Activated CD8-positive, alpha-beta T cell treated with anti-CD3 and anti-CD28 coated beads for 36 hours (primary cell): ENCODE measurements at regions not wholly inside any gene's neighbourhood (a gene's known extent, or its start where the extent isn't known, plus 50 kb on each side); places are given as distances from the start of the nearest gene placed in this dataset.

Source experiments
- ATAC-seq: fragments of 200-7000 bp; cut with Tn5 transposase; one replicate; pipeline ENCODE4 v1.10.0; 2021; ENCODE audit warnings: mild to moderate bottlenecking, moderate library complexity
- CTCF ChIA-PET: fragments of 350-600 bp; sonication (Branson Sonifier 250); formaldehyde crosslinking; loops from one replicate; lab custom pipeline; 2021; ENCODE audit warnings: antibody characterized with exemption; lab: Charles Lee
- POLR2A ChIA-PET: fragments of 350-600 bp; sonication (Branson Sonifier 250); formaldehyde crosslinking; loops from one replicate; lab custom pipeline; 2021; ENCODE audit warnings: antibody characterized with exemption; lab: Charles Lee
- DNase-seq: peaks from one replicate; pipeline ENCODE4 v3.0.0-alpha.2; 2020
- H3K27ac Mint-ChIP-seq: one replicate; pipeline ENCODE4 v1.8.0; 2021; ENCODE audit warnings: mild to moderate bottlenecking, mixed read lengths
- H3K27me3 Mint-ChIP-seq: one replicate; pipeline ENCODE4 v1.8.0; 2021; ENCODE audit warnings: mixed read lengths
- H3K36me3 Mint-ChIP-seq: one replicate; pipeline ENCODE4 v1.8.0; 2021; ENCODE audit warnings: low read depth, mixed read lengths
- H3K4me1 Mint-ChIP-seq: one replicate; pipeline ENCODE4 v1.8.0; 2021; ENCODE audit warnings: low read depth, mixed read lengths
- H3K4me3 Mint-ChIP-seq: one replicate; pipeline ENCODE4 v1.8.0; 2021; ENCODE audit warnings: mild to moderate bottlenecking, moderate library complexity, mixed read lengths
- H3K9me3 Mint-ChIP-seq: one replicate; pipeline ENCODE4 v1.8.0; 2021; ENCODE audit warnings: mixed read lengths
- intact Hi-C: fragments of 100-400 bp; cut with micrococcal nuclease; formaldehyde crosslinking; loops from one replicate; pipeline ENCODE4 v1.10.0; 2022
- TF ChIP-seq, protein P1 (sequence below): fragments of 200-600 bp; IDR thresholded peaks from one replicate; pipeline ENCODE4 v1.8.0; 2022; ENCODE audit warnings: antibody characterized with exemption, mild to moderate bottlenecking

DNA sequence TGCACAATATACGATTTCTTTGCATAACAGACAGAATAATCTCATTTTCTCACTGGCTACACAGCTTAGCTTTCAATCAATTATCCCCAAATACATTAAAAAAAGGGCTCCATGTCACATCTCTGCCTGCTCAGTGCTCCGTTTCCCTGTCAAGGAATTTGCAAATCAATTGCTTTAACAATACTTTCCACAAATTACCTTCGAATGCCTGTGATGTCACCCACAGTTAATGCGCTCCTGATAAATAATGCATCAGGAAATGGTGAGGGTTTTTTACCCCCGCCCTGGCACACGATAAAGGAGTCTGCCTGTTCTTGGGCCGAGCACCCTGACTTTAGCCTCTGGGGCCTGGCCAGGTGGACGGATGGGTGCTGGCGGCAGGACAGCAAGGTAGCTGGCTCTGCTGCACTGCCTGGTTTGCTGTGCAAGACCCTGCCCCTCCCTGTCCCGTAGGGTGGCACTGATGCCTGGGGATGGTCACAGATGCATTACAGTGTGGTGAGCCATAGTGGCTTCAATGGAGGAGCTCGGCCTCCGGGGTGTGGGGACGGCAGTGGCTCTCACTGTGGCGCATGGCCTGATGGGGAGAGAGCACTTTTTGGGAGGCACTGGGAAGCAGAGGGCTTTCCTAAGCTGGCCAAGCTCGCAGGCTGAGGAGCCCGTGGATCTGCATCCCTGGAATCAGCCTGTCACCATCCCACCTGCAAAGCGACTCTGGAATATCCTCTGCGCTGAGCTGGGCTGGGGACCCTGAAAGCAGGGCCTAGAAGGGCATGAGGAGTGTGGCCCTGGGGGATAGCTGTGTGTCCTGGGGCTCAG is 88.3 kb upstream of the HS6ST1 start:
- DNase-seq: no peak
- no peak for ATAC-seq
- Mint-ChIP-seq H3K4me3 (no peak overlapping the region), H3K9me3 (no peaks in the 10 kb centered on the region), H3K27ac (no peak overlapping the region), H3K27me3 (peaks cover 9% of the 10 kb centered on the region), H3K36me3 (no peaks in the 10 kb centered on the region), H3K4me1 (no peaks in the 10 kb centered on the region)
- intact Hi-C loops: no loop called here
- CTCF ChIA-PET: no interaction called here
- POLR2A ChIA-PET: no interaction called here
- TF ChIP-seq, protein P1, sequence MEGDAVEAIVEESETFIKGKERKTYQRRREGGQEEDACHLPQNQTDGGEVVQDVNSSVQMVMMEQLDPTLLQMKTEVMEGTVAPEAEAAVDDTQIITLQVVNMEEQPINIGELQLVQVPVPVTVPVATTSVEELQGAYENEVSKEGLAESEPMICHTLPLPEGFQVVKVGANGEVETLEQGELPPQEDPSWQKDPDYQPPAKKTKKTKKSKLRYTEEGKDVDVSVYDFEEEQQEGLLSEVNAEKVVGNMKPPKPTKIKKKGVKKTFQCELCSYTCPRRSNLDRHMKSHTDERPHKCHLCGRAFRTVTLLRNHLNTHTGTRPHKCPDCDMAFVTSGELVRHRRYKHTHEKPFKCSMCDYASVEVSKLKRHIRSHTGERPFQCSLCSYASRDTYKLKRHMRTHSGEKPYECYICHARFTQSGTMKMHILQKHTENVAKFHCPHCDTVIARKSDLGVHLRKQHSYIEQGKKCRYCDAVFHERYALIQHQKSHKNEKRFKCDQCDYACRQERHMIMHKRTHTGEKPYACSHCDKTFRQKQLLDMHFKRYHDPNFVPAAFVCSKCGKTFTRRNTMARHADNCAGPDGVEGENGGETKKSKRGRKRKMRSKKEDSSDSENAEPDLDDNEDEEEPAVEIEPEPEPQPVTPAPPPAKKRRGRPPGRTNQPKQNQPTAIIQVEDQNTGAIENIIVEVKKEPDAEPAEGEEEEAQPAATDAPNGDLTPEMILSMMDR: no peak

DNA sequence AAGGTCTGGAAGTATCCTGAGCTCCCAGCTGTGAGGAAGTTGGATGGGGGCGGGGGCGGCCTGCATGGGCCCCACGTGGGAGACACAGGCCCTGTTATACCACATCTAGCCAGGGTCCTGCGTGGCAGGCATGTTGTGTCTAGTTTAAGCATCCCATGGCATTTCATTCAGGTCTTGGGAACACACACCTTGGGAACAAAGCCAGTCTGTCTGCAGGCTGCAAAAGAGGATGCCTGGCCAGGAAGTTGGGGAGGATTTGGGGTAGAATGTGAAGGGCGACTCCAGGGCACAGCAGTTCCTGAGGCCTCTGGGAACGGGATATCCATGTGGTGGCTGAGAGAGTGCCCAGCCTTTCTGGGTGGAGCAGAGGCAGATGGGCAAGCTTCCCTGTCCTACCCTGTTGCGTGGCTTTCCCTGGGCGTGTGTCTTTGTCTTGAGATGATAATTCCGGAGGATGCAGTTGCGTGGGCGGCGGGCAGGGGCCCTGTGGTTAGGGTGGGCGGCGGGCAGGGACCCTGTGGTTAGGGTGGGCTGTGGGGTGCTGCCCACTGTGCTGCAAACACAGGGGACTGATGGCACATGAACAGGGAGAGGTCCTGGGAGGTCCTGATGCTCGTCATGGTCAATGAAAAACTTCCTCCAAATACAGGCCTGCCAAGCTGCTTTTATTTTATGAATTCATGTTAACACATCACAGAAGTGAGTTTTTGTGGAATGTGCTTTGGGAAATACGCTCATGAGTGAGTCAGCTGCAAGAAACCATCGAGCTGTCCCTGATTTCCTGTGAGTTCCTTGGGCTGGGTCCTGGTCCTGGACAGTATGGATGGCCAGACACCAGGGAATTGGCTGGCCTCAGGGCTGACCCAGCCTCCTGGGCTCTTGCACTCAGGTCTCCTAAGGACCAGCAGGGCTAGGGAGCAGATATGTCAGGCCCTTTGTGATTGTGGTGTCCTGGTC is 90.0 kb upstream of the HS6ST1 start:
- Mint-ChIP-seq H3K36me3 (no peaks in the 10 kb centered on the region), H3K27me3 (peaks cover under 1% of the 10 kb centered on the region), H3K4me3 (no peak overlapping the region), H3K9me3 (no peaks in the 10 kb centered on the region), H3K4me1 (no peaks in the 10 kb centered on the region), H3K27ac (no peak overlapping the region)
- DNase-seq: no peak
- TF ChIP-seq, protein P1: no peak
- CTCF ChIA-PET: no interaction called here
- intact Hi-C loops: no loop called here
- no peak for ATAC-seq
- POLR2A ChIA-PET: no interaction called here

DNA sequence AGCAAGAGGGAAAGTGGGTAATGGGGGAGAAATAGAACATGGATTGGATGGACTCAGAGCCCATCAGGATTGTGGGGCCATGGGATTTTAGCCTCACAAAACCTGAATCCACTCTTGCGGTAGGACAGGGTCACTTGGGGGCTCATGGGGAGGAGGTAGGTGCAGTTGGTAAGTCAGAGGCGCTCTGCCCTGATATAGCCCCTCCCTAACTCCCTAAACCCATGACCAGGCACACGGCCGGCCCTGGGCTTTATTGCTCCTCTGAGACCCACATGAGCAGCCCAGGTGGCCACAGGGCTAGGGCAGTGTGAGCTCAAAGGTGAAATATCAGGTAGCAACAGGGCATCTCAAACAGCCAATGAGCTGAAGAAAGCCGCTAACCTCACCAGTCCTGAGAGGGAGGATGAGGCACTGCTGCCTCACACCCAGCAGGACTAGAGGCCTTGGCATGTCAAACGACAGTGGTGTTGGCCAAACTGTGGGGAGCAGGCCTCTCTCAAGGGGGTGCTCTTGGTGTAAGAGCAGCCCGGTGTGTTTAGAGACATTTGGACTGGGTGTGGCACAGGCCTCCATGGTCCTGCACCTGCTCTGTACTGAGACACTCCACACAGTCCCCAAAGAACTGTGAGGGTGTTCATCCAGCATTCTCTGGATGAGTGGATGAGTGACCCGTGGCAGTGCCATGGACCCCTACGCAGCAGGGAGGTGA is 90.8 kb upstream of the HS6ST1 start:
- ChIA-PET POLR2A (no interaction called here), CTCF (no interaction called here)
- no peaks in the 10 kb centered on the region for H3K36me3 Mint-ChIP-seq
- no peaks in the 10 kb centered on the region for H3K4me1 Mint-ChIP-seq
- intact Hi-C loops: no loop called here
- H3K27me3 Mint-ChIP-seq: no peaks in the 10 kb centered on the region
- TF ChIP-seq, protein P1: no peak
- no peak for ATAC-seq
- no peaks in the 10 kb centered on the region for H3K9me3 Mint-ChIP-seq
- no peak for DNase-seq
- H3K27ac Mint-ChIP-seq: no peak overlapping the region
- no peak overlapping the region for H3K4me3 Mint-ChIP-seq

DNA sequence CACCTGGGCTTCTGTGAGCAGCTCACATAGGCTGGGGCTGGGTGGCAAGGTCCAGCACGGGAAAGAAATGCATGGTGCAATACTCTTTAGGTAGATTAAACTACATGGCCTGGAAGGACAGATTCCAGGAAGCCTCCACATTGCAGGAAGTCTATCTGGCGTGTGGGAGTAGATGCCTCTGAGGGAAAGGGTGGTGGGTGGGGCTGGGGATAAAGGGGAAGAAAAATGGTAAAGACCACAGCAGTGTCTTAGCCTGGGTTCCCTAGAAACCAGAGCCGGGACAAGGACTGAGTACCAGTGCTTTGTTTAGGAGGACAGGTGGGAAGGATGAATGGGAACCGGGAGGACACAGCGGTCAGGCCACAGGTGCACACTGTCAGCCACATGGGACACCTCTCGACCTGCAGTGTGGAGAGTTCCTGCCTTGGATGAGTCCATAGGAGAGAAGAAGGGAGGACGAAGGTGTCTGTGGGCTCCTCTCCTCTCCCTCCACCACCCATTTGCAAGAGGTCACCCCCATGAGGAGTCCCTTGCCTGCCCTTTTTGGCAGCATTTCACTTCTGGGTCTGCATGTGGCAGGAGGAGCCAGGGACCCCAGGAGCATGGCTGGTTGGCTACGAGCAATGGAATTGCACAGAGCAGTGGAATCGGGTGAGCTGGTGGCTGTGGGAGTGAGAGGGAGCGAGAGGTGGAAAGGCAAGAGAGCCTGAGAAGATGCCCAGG is 91.5 kb upstream of the HS6ST1 start:
- DNase-seq (no peak), ATAC-seq (no peak)
- no peaks in the 10 kb centered on the region for H3K36me3 Mint-ChIP-seq
- ChIA-PET CTCF (no interaction called here), POLR2A (no interaction called here)
- H3K27ac Mint-ChIP-seq: no peak overlapping the region
- no peaks in the 10 kb centered on the region for H3K9me3 Mint-ChIP-seq
- TF ChIP-seq, protein P1: no peak
- no peaks in the 10 kb centered on the region for H3K4me1 Mint-ChIP-seq
- no peaks in the 10 kb centered on the region for H3K27me3 Mint-ChIP-seq
- no peak overlapping the region for H3K4me3 Mint-ChIP-seq
- intact Hi-C loops: no loop called here
